Left cardiac atrium (tissue), 4 donors: ENCODE measurements at regions not wholly inside any gene's neighbourhood (a gene's known extent, or its start where the extent isn't known, plus 50 kb on each side); places are given as distances from the start of the nearest gene placed in this dataset.
"Not testable (repeated sequence)": the region's sequence is repeated elsewhere in the genome, so short reads cannot be mapped to it uniquely, and the experiment has no call there.

ENCODE experiments used
- ATAC-seq, 2 donors: fragments of 200-7000 bp; cut with Tn5 transposase; one replicate each; pipeline ENCODE4 v1.9.1; 2020; ENCODE audit warnings: mild to moderate bottlenecking in 2 of 2, moderate library complexity in 2 of 2
- DNase-seq: peaks from one replicate; pipeline ENCODE4 v3.0.0-alpha.2; 2020
- intact Hi-C, 2 donors: fragments of 100-400 bp; cut with DNase I; formaldehyde crosslinking; loops; one replicate each; pipeline versions ENCODE4 v1.14.1 to v1.15.1; 2022 to 2023
- donor health status: DM: no; HTN: yes; CAD: no.
- donor health status: DM: no; HTN: yes; CAD: no; lungs with severe emphysema.
- donor health status: DM: yes; HTN: yes; CAD: no.
- donor health status: Dilated cardiomyopathy.

- DNase-seq (no peak), ATAC-seq (no peak)
- intact Hi-C loops = no loop called here
Observed at GRCh38 chr13:24563087-24563486, 50.5 kb upstream of the PARP4 start.

- DNase-seq, intact Hi-C loops, ATAC-seq: not testable (repeated sequence)
Observed at GRCh38 chr13:24563971-24564370, 51.4 kb upstream of the PARP4 start.

GRCh38 chr13:24564881-24565280 lies 52.3 kb upstream of the PARP4 start:
- no peak for ATAC-seq

GRCh38 chr13:24567593-24567992 lies 55.0 kb upstream of the PARP4 start:
- intact Hi-C loops, DNase-seq: not testable (repeated sequence)
- peak in 1 of 2 donors; percentile 36 for ATAC-seq

More at GRCh38 chr13:24564881-24565280, 52.3 kb upstream of the PARP4 start:
- intact Hi-C loops = no loop called here
- DNase-seq = no peak

GRCh38 chr13:24574847-24575246 lies 62.3 kb upstream of the PARP4 start:
- DNase-seq = no peak
- intact Hi-C loops = no loop called here
- ATAC-seq = no peak

- ATAC-seq, intact Hi-C loops, DNase-seq: not testable (repeated sequence)
Observed at GRCh38 chr13:24580315-24580714, 67.7 kb upstream of the PARP4 start.

GRCh38 chr13:24581578-24581977 lies 69.0 kb upstream of the PARP4 start:
- ATAC-seq, intact Hi-C loops, DNase-seq: not testable (repeated sequence)

GRCh38 chr13:24591697-24592096 lies 79.1 kb upstream of the PARP4 start:
- DNase-seq, ATAC-seq, intact Hi-C loops: not testable (repeated sequence)

- ATAC-seq, intact Hi-C loops: not testable (repeated sequence)
Observed at GRCh38 chr13:24597906-24598670, 82.1 kb upstream of the ATP12A start.

GRCh38 chr13:24599019-24599791 lies 81.0 kb upstream of the ATP12A start:
- DNase-seq, intact Hi-C loops, ATAC-seq: not testable (repeated sequence)

More at GRCh38 chr13:24597906-24598670, 82.1 kb upstream of the ATP12A start:
- DNase-seq = not testable (repeated sequence)

GRCh38 chr13:24605923-24606372 lies 74.3 kb upstream of the ATP12A start:
- intact Hi-C loops = no loop called here
- DNase-seq (no peak), ATAC-seq (no peak)

GRCh38 chr13:24606486-24607170 lies 73.6 kb upstream of the ATP12A start:
- DNase-seq (no peak), ATAC-seq (no peak)
- intact Hi-C loops = no loop called here

- DNase-seq (no peak), ATAC-seq (no peak)
- intact Hi-C loops = no loop called here
Observed at GRCh38 chr13:24610956-24611355, 69.3 kb upstream of the ATP12A start.

- no peak for ATAC-seq
- intact Hi-C loops = no loop called here
- DNase-seq = no peak
Observed at GRCh38 chr13:24612726-24613125, 67.5 kb upstream of the ATP12A start.

GRCh38 chr13:24613128-24613527 lies 67.1 kb upstream of the ATP12A start:
- intact Hi-C loops = no loop called here

GRCh38 chr13:24613755-24614154 lies 66.5 kb upstream of the ATP12A start:
- ATAC-seq (no peak), DNase-seq (no peak)
- intact Hi-C loops = no loop called here

More at GRCh38 chr13:24613128-24613527, 67.1 kb upstream of the ATP12A start:
- DNase-seq (no peak), ATAC-seq (no peak)

- intact Hi-C loops = no loop called here
- no peak for ATAC-seq
- no peak for DNase-seq
Observed at GRCh38 chr13:24614306-24615080, 65.7 kb upstream of the ATP12A start.

- DNase-seq (no peak), ATAC-seq (no peak)
- intact Hi-C loops = no loop called here
Observed at GRCh38 chr13:24615114-24615513, 65.1 kb upstream of the ATP12A start.
